ENCODE measurements at regions not wholly inside any gene's neighbourhood (a gene's known extent, or its start where the extent isn't known, plus 50 kb on each side); places are given as distances from the start of the nearest gene placed in this dataset.

- H3K79me1 ChIP-seq (ENCODE audit: low read length), result no peaks in the 10 kb centered on the region
- H2AFZ ChIP-seq (ENCODE audit: insufficient read depth, low read length, poor library complexity), result no peak overlapping the region
- H3K14ac ChIP-seq (ENCODE audit: low read length), result no peak overlapping the region
- no peak overlapping the region for H3K4me3 ChIP-seq (ENCODE audit: low read depth, low read length)
- DNase-seq, result no peak
- no peak overlapping the region for H3K9ac ChIP-seq (ENCODE audit: low read length)
- H4K8ac ChIP-seq (ENCODE audit: low read depth, low read length), result no peak overlapping the region
- no peak overlapping the region for H2BK120ac ChIP-seq (ENCODE audit: insufficient read depth, low read length, poor library complexity)
- no peak overlapping the region for H2BK5ac ChIP-seq (ENCODE audit: low read depth, low read length, poor library complexity)
- no peaks in the 10 kb centered on the region for H3K27me3 ChIP-seq (ENCODE audit: insufficient read depth, low read length)
- no peaks in the 10 kb centered on the region for H3K4me1 ChIP-seq (ENCODE audit: control insufficient read depth in 1 of 2, insufficient read depth in 2 of 2, low read length in 2 of 2)
- H4K12ac ChIP-seq (ENCODE audit: low read depth, low read length), result no peak overlapping the region
- H3K18ac ChIP-seq (ENCODE audit: low read length), result no peak overlapping the region
- no peaks in the 10 kb centered on the region for H3K36me3 ChIP-seq (ENCODE audit: control insufficient read depth in 1 of 2, insufficient read depth in 2 of 2, low read length in 2 of 2)
- no peaks in the 10 kb centered on the region for H3K79me2 ChIP-seq (ENCODE audit: control insufficient read depth, insufficient read depth, low read length, poor library complexity)
- no peak overlapping the region for H3K27ac ChIP-seq (ENCODE audit: low read depth, low read length)
- no peak overlapping the region for H2AK5ac ChIP-seq (ENCODE audit: low read length)
- H3K9me3 ChIP-seq (ENCODE audit: insufficient read depth, low read depth, low read length), result peaks cover 2% of the 10 kb centered on the region
- H3K23ac ChIP-seq (ENCODE audit: low read length), result no peak overlapping the region
- H3K4ac ChIP-seq (ENCODE audit: low read depth, low read length), result no peak overlapping the region
- WGBS (ENCODE audit: extremely low coverage, insufficient coverage, insufficient read length), result no CpG with 5 or more reads among the region's 3 CpGs
- no peak overlapping the region for H2BK12ac ChIP-seq (ENCODE audit: low read length)
- H3K4me2 ChIP-seq (ENCODE audit: low read length), result no peak overlapping the region
- no peak overlapping the region for H4K91ac ChIP-seq (ENCODE audit: low read depth, low read length)
These were observed 725.7 kb upstream of the TENM3 start for GRCh38 chr4:181517491-181517890.

GRCh38 chr4:181520790-181521189, 722.4 kb upstream of the TENM3 start:
- Histone ChIP-seq H2BK12ac (ENCODE audit: low read length) (no peak overlapping the region), H3K4me3 (ENCODE audit: low read depth, low read length) (no peak overlapping the region), H3K4me2 (ENCODE audit: low read length) (no peak overlapping the region), H4K91ac (ENCODE audit: low read depth, low read length) (no peak overlapping the region), H3K79me2 (ENCODE audit: control insufficient read depth, insufficient read depth, low read length, poor library complexity) (no peaks in the 10 kb centered on the region), H3K27me3 (ENCODE audit: insufficient read depth, low read length) (no peaks in the 10 kb centered on the region), H3K79me1 (ENCODE audit: low read length) (no peaks in the 10 kb centered on the region), H4K8ac (ENCODE audit: low read depth, low read length) (no peak overlapping the region), H2AFZ (ENCODE audit: insufficient read depth, low read length, poor library complexity) (no peak overlapping the region), H2BK5ac (ENCODE audit: low read depth, low read length, poor library complexity) (no peak overlapping the region), H3K9me3 (ENCODE audit: insufficient read depth, low read depth, low read length) (peaks cover 2% of the 10 kb centered on the region), H3K4me1 (ENCODE audit: control insufficient read depth in 1 of 2, insufficient read depth in 2 of 2, low read length in 2 of 2) (no peaks in the 10 kb centered on the region), H3K14ac (ENCODE audit: low read length) (no peak overlapping the region), H3K36me3 (ENCODE audit: control insufficient read depth in 1 of 2, insufficient read depth in 2 of 2, low read length in 2 of 2) (no peaks in the 10 kb centered on the region), H3K18ac (ENCODE audit: low read length) (no peak overlapping the region), H3K4ac (ENCODE audit: low read depth, low read length) (no peak overlapping the region), H2AK5ac (ENCODE audit: low read length) (no peak overlapping the region), H3K23ac (ENCODE audit: low read length) (no peak overlapping the region), H3K9ac (ENCODE audit: low read length) (no peak overlapping the region), H3K27ac (ENCODE audit: low read depth, low read length) (no peak overlapping the region), H4K12ac (ENCODE audit: low read depth, low read length) (no peak overlapping the region), H2BK120ac (ENCODE audit: insufficient read depth, low read length, poor library complexity) (no peak overlapping the region)
- WGBS (ENCODE audit: extremely low coverage, insufficient coverage, insufficient read length), result no CpG with 5 or more reads among the region's 4 CpGs
- DNase-seq, result no peak

GRCh38 chr4:181523973-181524372, 719.2 kb upstream of the TENM3 start:
- Histone ChIP-seq H3K14ac (ENCODE audit: low read length) (no peak overlapping the region), H3K4ac (ENCODE audit: low read depth, low read length) (no peak overlapping the region), H2BK12ac (ENCODE audit: low read length) (no peak overlapping the region), H3K27me3 (ENCODE audit: insufficient read depth, low read length) (no peaks in the 10 kb centered on the region), H3K36me3 (ENCODE audit: control insufficient read depth in 1 of 2, insufficient read depth in 2 of 2, low read length in 2 of 2) (no peaks in the 10 kb centered on the region), H3K4me3 (ENCODE audit: low read depth, low read length) (no peak overlapping the region), H2BK120ac (ENCODE audit: insufficient read depth, low read length, poor library complexity) (no peak overlapping the region), H3K23ac (ENCODE audit: low read length) (no peak overlapping the region), H2BK5ac (ENCODE audit: low read depth, low read length, poor library complexity) (no peak overlapping the region), H3K79me2 (ENCODE audit: control insufficient read depth, insufficient read depth, low read length, poor library complexity) (no peaks in the 10 kb centered on the region), H3K18ac (ENCODE audit: low read length) (no peak overlapping the region), H3K79me1 (ENCODE audit: low read length) (no peaks in the 10 kb centered on the region), H3K9me3 (ENCODE audit: insufficient read depth, low read depth, low read length) (peaks cover 2% of the 10 kb centered on the region), H3K27ac (ENCODE audit: low read depth, low read length) (no peak overlapping the region), H4K12ac (ENCODE audit: low read depth, low read length) (no peak overlapping the region), H2AFZ (ENCODE audit: insufficient read depth, low read length, poor library complexity) (no peak overlapping the region), H4K91ac (ENCODE audit: low read depth, low read length) (no peak overlapping the region), H4K8ac (ENCODE audit: low read depth, low read length) (no peak overlapping the region), H3K4me2 (ENCODE audit: low read length) (no peak overlapping the region), H2AK5ac (ENCODE audit: low read length) (no peak overlapping the region), H3K4me1 (ENCODE audit: control insufficient read depth in 1 of 2, insufficient read depth in 2 of 2, low read length in 2 of 2) (no peaks in the 10 kb centered on the region), H3K9ac (ENCODE audit: low read length) (no peak overlapping the region)
- no peak for DNase-seq
- WGBS (ENCODE audit: extremely low coverage, insufficient coverage, insufficient read length), result no CpG with 5 or more reads among the region's 8 CpGs

- DNase-seq, result no peak
- Histone ChIP-seq H3K18ac (ENCODE audit: low read length) (no peak overlapping the region), H3K79me1 (ENCODE audit: low read length) (no peaks in the 10 kb centered on the region), H2BK12ac (ENCODE audit: low read length) (no peak overlapping the region), H3K36me3 (ENCODE audit: control insufficient read depth in 1 of 2, insufficient read depth in 2 of 2, low read length in 2 of 2) (no peaks in the 10 kb centered on the region), H3K9me3 (ENCODE audit: insufficient read depth, low read depth, low read length) (peaks cover 2% of the 10 kb centered on the region), H3K4me1 (ENCODE audit: control insufficient read depth in 1 of 2, insufficient read depth in 2 of 2, low read length in 2 of 2) (no peaks in the 10 kb centered on the region), H3K27me3 (ENCODE audit: insufficient read depth, low read length) (no peaks in the 10 kb centered on the region), H3K4me2 (ENCODE audit: low read length) (no peak overlapping the region), H2BK120ac (ENCODE audit: insufficient read depth, low read length, poor library complexity) (no peak overlapping the region), H4K12ac (ENCODE audit: low read depth, low read length) (no peak overlapping the region), H2BK5ac (ENCODE audit: low read depth, low read length, poor library complexity) (no peak overlapping the region), H2AK5ac (ENCODE audit: low read length) (no peak overlapping the region), H3K27ac (ENCODE audit: low read depth, low read length) (no peak overlapping the region), H3K23ac (ENCODE audit: low read length) (no peak overlapping the region), H3K9ac (ENCODE audit: low read length) (no peak overlapping the region), H4K91ac (ENCODE audit: low read depth, low read length) (no peak overlapping the region), H3K14ac (ENCODE audit: low read length) (no peak overlapping the region), H2AFZ (ENCODE audit: insufficient read depth, low read length, poor library complexity) (no peak overlapping the region), H3K79me2 (ENCODE audit: control insufficient read depth, insufficient read depth, low read length, poor library complexity) (no peaks in the 10 kb centered on the region), H4K8ac (ENCODE audit: low read depth, low read length) (no peak overlapping the region), H3K4me3 (ENCODE audit: low read depth, low read length) (no peak overlapping the region), H3K4ac (ENCODE audit: low read depth, low read length) (no peak overlapping the region)
- no CpG with 5 or more reads among the region's 5 CpGs for WGBS (ENCODE audit: extremely low coverage, insufficient coverage, insufficient read length)
These were observed 718.7 kb upstream of the TENM3 start for GRCh38 chr4:181524499-181524898.
